Loucy (cell line): ENCODE measurements at regions not wholly inside any gene's neighbourhood (a gene's known extent, or its start where the extent isn't known, plus 50 kb on each side); places are given as distances from the start of the nearest gene placed in this dataset.

Experiments used
- H2AFZ ChIP-seq: fragments of 200-600 bp; sonication (generic); 2 replicates; pipeline ENCODE4 v1.6.0; 2016; ENCODE audit warnings: antibody characterized with exemption, mild to moderate bottlenecking, low read length, moderate library complexity
- H3F3A ChIP-seq: fragments of 200-600 bp; 2 replicates; pipeline ENCODE4 v1.6.0; 2016; ENCODE audit warnings: antibody characterized with exemption, low read depth, mild to moderate bottlenecking
- H3K27me3 ChIP-seq: fragments of 200-600 bp; sonication (generic); 2 replicates; pipeline ENCODE4 v1.6.1; 2014; ENCODE audit warnings: low read length, mild to moderate bottlenecking; ENCODE audit not compliant: insufficient read depth, poor library complexity, severe bottlenecking
- H3K36me3 ChIP-seq: fragments of 200-600 bp; sonication (generic); 2 replicates; pipeline ENCODE4 v1.6.1; 2016; ENCODE audit warnings: low read length; ENCODE audit not compliant: insufficient read depth
- H3K4me1 ChIP-seq: fragments of 200-600 bp; sonication (generic); 2 replicates; pipeline ENCODE4 v1.5.1; 2014; ENCODE audit warnings: low read length, mild to moderate bottlenecking; ENCODE audit not compliant: insufficient read depth, poor library complexity, severe bottlenecking
- H3K4me2 ChIP-seq: fragments of 200-600 bp; sonication (generic); 2 replicates; pipeline ENCODE4 v1.6.0; 2014; ENCODE audit warnings: antibody characterized with exemption, low read length, low read depth, mild to moderate bottlenecking; ENCODE audit not compliant: poor library complexity, severe bottlenecking
- H3K4me3 ChIP-seq: fragments of 200-600 bp; sonication (generic); 2 replicates; pipeline ENCODE4 v1.5.1; 2014; ENCODE audit warnings: low read length, mild to moderate bottlenecking, mixed read lengths; ENCODE audit not compliant: poor library complexity, severe bottlenecking
- H3K79me2 ChIP-seq: fragments of 200-600 bp; sonication (generic); 2 replicates; pipeline ENCODE4 v1.6.1; 2014; ENCODE audit warnings: low read length; ENCODE audit not compliant: insufficient read depth
- H3K9ac ChIP-seq: fragments of 200-600 bp; sonication (generic); 2 replicates; pipeline ENCODE4 v1.6.0; 2014; ENCODE audit warnings: mild to moderate bottlenecking, low read depth, low read length, moderate library complexity; ENCODE audit not compliant: poor library complexity, severe bottlenecking
- H3K9me2 ChIP-seq: fragments of 200-600 bp; sonication (generic); replicated peaks from 2 replicates; pipeline ENCODE4 v1.6.1; 2016; ENCODE audit warnings: low read depth, low read length, mixed read lengths
- H3K9me3 ChIP-seq: fragments of 200-600 bp; sonication (generic); 2 replicates; pipeline ENCODE4 v1.6.1; 2014; ENCODE audit warnings: mild to moderate bottlenecking, antibody characterized with exemption, low read length, low read depth; ENCODE audit not compliant: insufficient read depth
- H4K20me1 ChIP-seq: fragments of 200-600 bp; sonication (generic); 2 replicates; pipeline ENCODE4 v1.6.0; 2014; ENCODE audit warnings: antibody characterized with exemption, low read length, mild to moderate bottlenecking; ENCODE audit not compliant: insufficient read depth, poor library complexity, severe bottlenecking
- CTCF ChIP-seq: fragments of 200-600 bp; sonication (generic); conservative IDR thresholded peaks from 2 replicates; pipeline ENCODE4 v1.5.1; 2014; ENCODE audit warnings: mild to moderate bottlenecking, antibody characterized with exemption, low read length
- EZH2phosphoT487 ChIP-seq: fragments of 200-600 bp; IDR thresholded peaks from 2 replicates; pipeline ENCODE4 v1.6.1; 2018; ENCODE audit warnings: antibody characterized with exemption, mild to moderate bottlenecking, moderate library complexity, borderline replicate concordance

GRCh38 chr19:31723101-31723500 lies 373.9 kb upstream of the TSHZ3 start:
- Histone ChIP-seq H3K4me2 (no peak overlapping the region), H2AFZ (no peak overlapping the region), H3K36me3 (no peaks in the 10 kb centered on the region), H3K79me2 (no peaks in the 10 kb centered on the region), H3K9me2 (no peaks in the 10 kb centered on the region), H3F3A (no peaks in the 10 kb centered on the region), H3K4me3 (no peak overlapping the region), H3K27me3 (no peaks in the 10 kb centered on the region), H3K9me3 (peaks cover 5% of the 10 kb centered on the region; the same call in 1 of the 2 replicates), H3K9ac (no peak overlapping the region), H3K4me1 (no peaks in the 10 kb centered on the region), H4K20me1 (no peaks in the 10 kb centered on the region)
- TF ChIP-seq EZH2phosphoT487, result no peak
- TF ChIP-seq CTCF, result no peak

DNA sequence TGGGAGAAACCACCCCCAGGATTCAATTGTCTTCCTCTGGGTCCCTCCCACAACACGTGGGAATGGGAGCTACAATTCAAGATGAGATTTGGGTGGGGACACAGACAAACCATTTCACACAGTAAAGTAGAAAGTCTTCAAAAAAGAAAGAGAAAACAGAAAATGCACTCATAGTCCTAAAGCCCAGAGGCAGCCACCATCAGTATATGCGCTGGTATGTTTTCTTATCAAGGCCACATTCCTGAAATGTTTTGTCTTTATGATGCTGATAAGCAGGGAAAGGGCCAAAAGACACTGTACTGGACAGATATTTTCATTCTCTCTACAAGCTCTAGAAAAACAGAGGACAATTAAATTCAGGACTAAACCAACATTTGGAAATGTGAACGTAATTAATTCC lies 375.8 kb upstream of the TSHZ3 start:
- Histone ChIP-seq H3K79me2 (no peaks in the 10 kb centered on the region), H3K9me2 (no peaks in the 10 kb centered on the region), H4K20me1 (no peaks in the 10 kb centered on the region), H3K36me3 (no peaks in the 10 kb centered on the region), H3K4me1 (no peaks in the 10 kb centered on the region), H2AFZ (no peak overlapping the region), H3K9me3 (peaks cover 5% of the 10 kb centered on the region; the same call in 1 of the 2 replicates), H3F3A (no peaks in the 10 kb centered on the region), H3K27me3 (no peaks in the 10 kb centered on the region), H3K9ac (no peak overlapping the region), H3K4me2 (no peak overlapping the region), H3K4me3 (no peak overlapping the region)
- TF ChIP-seq EZH2phosphoT487 (no peak), CTCF (no peak)

DNA sequence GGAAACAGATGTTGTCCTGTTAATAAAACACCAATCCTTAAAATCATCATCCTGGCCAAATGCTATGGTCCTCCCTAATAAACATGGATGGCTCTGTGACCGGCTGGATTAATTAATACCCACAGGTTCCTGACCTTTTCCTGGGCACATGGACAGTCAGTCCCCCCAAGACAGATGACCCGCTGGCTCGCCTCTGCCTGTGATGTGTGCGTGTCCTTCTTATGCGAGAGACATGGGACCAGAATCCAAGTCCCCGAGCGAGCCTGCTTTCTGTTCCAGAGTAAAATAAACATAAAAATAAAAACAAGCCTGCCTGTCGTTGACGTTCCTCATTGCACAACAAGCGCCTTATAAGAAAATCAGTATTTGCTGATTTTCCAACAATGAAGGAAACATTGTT lies 378.3 kb upstream of the TSHZ3 start:
- no peaks in the 10 kb centered on the region for H3K4me1 ChIP-seq
- H3K4me3 ChIP-seq, result no peak overlapping the region
- no peaks in the 10 kb centered on the region; the same call in 1 of the 2 replicates for H3K9me3 ChIP-seq
- H3K27me3 ChIP-seq, result no peaks in the 10 kb centered on the region
- no peak overlapping the region for H3K9ac ChIP-seq
- H4K20me1 ChIP-seq, result no peaks in the 10 kb centered on the region
- H3K9me2 ChIP-seq, result no peaks in the 10 kb centered on the region
- no peaks in the 10 kb centered on the region for H3K79me2 ChIP-seq
- no peak overlapping the region for H3K4me2 ChIP-seq
- TF ChIP-seq CTCF, result no peak
- no peak for TF ChIP-seq EZH2phosphoT487
- H3K36me3 ChIP-seq, result no peaks in the 10 kb centered on the region
- no peaks in the 10 kb centered on the region for H3F3A ChIP-seq
- no peak overlapping the region for H2AFZ ChIP-seq
